ENCODE measurements at regions not wholly inside any gene's neighbourhood (a gene's known extent, or its start where the extent isn't known, plus 50 kb on each side); places are given as distances from the start of the nearest gene placed in this dataset.

DNA sequence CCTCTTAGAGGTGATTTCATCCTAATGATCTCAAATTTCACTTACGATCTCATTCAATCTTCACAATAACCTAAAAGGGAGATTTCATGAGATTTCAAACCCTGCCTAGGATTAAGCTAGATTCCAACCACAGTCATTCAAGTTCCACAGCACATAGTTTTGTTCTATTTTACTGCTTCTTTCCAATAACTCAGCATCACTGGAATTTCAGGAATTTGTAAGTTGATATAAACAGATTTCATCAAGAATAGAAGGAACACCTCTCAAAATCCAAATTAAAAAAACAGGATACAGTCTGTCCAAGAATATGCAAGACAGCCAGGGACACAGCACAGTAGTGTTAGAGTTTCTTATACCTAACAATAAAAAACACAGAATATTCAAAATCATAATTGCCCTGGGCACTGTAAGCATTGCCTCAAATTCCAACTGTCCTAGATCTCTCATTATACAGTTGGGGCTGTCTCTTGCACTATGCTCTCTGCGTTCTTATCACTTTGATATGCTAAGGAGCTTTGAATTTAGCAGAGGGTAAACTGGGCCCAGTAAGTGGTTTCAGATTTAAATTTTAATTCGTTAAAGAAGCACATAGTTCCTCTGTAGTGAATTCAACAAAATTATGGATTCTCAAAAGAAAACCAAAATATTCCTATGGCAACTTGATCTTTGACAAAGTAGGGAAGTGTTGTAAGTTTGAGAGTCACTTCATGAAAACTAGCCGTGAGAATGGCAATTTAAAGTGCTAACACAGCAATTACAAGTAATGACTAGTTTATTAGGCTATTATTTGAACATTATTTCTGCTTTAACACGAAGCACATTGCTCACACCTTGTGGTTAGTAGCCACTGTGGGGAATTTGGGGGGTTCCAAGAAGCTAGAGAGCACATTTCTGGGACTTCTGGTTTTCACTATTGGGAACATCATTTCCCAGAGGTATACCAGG, 478.6 kb upstream of the C9orf72 start:
- TF ChIP-seq RFX5 (IDR thresholded peaks at IDR 0.05; ENCODE audit: low read depth, low read length) (no peak), CTCF (conservative IDR thresholded peaks at IDR 0.05; ENCODE audit: low read depth, low read length) (no peak), FOS (IDR thresholded peaks at IDR 0.05; ENCODE audit: low read depth, low read length) (no peak), NFE2L2 (IDR thresholded peaks at IDR 0.05; ENCODE audit: low read depth, low read length) (no peak), RAD21 (IDR thresholded peaks at IDR 0.05; ENCODE audit: low read length) (no peak), CEBPB (IDR thresholded peaks at IDR 0.05; ENCODE audit: low read depth, low read length) (no peak), CHD1 (IDR thresholded peaks at IDR 0.05; ENCODE audit: low read depth, low read length) (no peak), POLR2A (IDR thresholded peaks at IDR 0.05; ENCODE audit: low read depth, low read length) (no peak), USF2 (IDR thresholded peaks at IDR 0.05; ENCODE audit: low read depth, low read length) (no peak), ELK1 (IDR thresholded peaks at IDR 0.05; ENCODE audit: borderline replicate concordance, low read depth, low read length) (no peak), SMC3 (IDR thresholded peaks at IDR 0.05; ENCODE audit: low read depth, low read length) (no peak), MAZ (IDR thresholded peaks at IDR 0.05; ENCODE audit: borderline replicate concordance, low read depth, low read length) (no peak), MXI1 (IDR thresholded peaks at IDR 0.05; ENCODE audit: borderline replicate concordance, low read depth, low read length) (no peak), BHLHE40 (IDR thresholded peaks at IDR 0.05; ENCODE audit: low read depth, low read length) (no peak)
